ENCODE measurements at regions not wholly inside any gene's neighbourhood (a gene's known extent, or its start where the extent isn't known, plus 50 kb on each side); places are given as distances from the start of the nearest gene placed in this dataset.

- Histone ChIP-seq H3K4me1 (ENCODE audit: control insufficient read depth, insufficient read depth, low read length) (no peaks in the 10 kb centered on the region), H3K27ac (ENCODE audit: insufficient read depth, low read depth, low read length, poor library complexity, severe bottlenecking) (no peak overlapping the region), H3K27me3 (ENCODE audit: control insufficient read depth, insufficient read depth, low read length, poor library complexity, severe bottlenecking) (no peaks in the 10 kb centered on the region), H3K9me3 (ENCODE audit: control insufficient read depth, low read length) (no peaks in the 10 kb centered on the region), H3K36me3 (ENCODE audit: control insufficient read depth, insufficient read depth, low read length) (no peaks in the 10 kb centered on the region), H3K4me3 (ENCODE audit: insufficient read depth, low read depth, low read length) (no peak overlapping the region)
- 93 to 97% methylated on average over 7 of the region's 7 CpGs for WGBS, 2 experiments
Observed at GRCh38 chr2:19669126-19669525, 232.7 kb downstream of the TTC32 start.

- Histone ChIP-seq H3K4me3 (ENCODE audit: insufficient read depth, low read depth, low read length) (no peak overlapping the region), H3K27ac (ENCODE audit: insufficient read depth, low read depth, low read length, poor library complexity, severe bottlenecking) (no peak overlapping the region), H3K27me3 (ENCODE audit: control insufficient read depth, insufficient read depth, low read length, poor library complexity, severe bottlenecking) (no peaks in the 10 kb centered on the region), H3K4me1 (ENCODE audit: control insufficient read depth, insufficient read depth, low read length) (no peaks in the 10 kb centered on the region), H3K9me3 (ENCODE audit: control insufficient read depth, low read length) (no peaks in the 10 kb centered on the region), H3K36me3 (ENCODE audit: control insufficient read depth, insufficient read depth, low read length) (no peaks in the 10 kb centered on the region)
- 90 to 91% methylated on average over 8 of the region's 8 CpGs for WGBS, 2 experiments
Observed at GRCh38 chr2:19667536-19667949, 234.2 kb downstream of the TTC32 start.

GRCh38 chr2:19667085-19667484, 234.7 kb downstream of the TTC32 start:
- Histone ChIP-seq H3K4me3 (ENCODE audit: insufficient read depth, low read depth, low read length) (no peak overlapping the region), H3K36me3 (ENCODE audit: control insufficient read depth, insufficient read depth, low read length) (no peaks in the 10 kb centered on the region), H3K4me1 (ENCODE audit: control insufficient read depth, insufficient read depth, low read length) (no peaks in the 10 kb centered on the region), H3K27ac (ENCODE audit: insufficient read depth, low read depth, low read length, poor library complexity, severe bottlenecking) (no peak overlapping the region), H3K9me3 (ENCODE audit: control insufficient read depth, low read length) (no peaks in the 10 kb centered on the region), H3K27me3 (ENCODE audit: control insufficient read depth, insufficient read depth, low read length, poor library complexity, severe bottlenecking) (no peaks in the 10 kb centered on the region)
- WGBS, 2 experiments: 78 to 95% methylated on average over 3 of the region's 3 CpGs

- no peak overlapping the region for H3K27ac ChIP-seq (ENCODE audit: insufficient read depth, low read depth, low read length, poor library complexity, severe bottlenecking)
- no peaks in the 10 kb centered on the region for H3K36me3 ChIP-seq (ENCODE audit: control insufficient read depth, insufficient read depth, low read length)
- H3K27me3 ChIP-seq (ENCODE audit: control insufficient read depth, insufficient read depth, low read length, poor library complexity, severe bottlenecking): no peaks in the 10 kb centered on the region
- no peaks in the 10 kb centered on the region for H3K4me1 ChIP-seq (ENCODE audit: control insufficient read depth, insufficient read depth, low read length)
- no peaks in the 10 kb centered on the region for H3K9me3 ChIP-seq (ENCODE audit: control insufficient read depth, low read length)
- no peak overlapping the region for H3K4me3 ChIP-seq (ENCODE audit: insufficient read depth, low read depth, low read length)
- 74 to 77% methylated on average over 4 of the region's 4 CpGs for WGBS, 2 experiments
Observed at GRCh38 chr2:19664646-19665045, 237.1 kb downstream of the TTC32 start.

GRCh38 chr2:19659024-19659792, 242.6 kb downstream of the TTC32 start:
- no peak overlapping the region for H3K27ac ChIP-seq (ENCODE audit: insufficient read depth, low read depth, low read length, poor library complexity, severe bottlenecking)
- no peaks in the 10 kb centered on the region for H3K4me1 ChIP-seq (ENCODE audit: control insufficient read depth, insufficient read depth, low read length)
- 86 to 92% methylated on average over 3 of the region's 3 CpGs for WGBS, 2 experiments
- no peaks in the 10 kb centered on the region for H3K36me3 ChIP-seq (ENCODE audit: control insufficient read depth, insufficient read depth, low read length)
- no peaks in the 10 kb centered on the region for H3K9me3 ChIP-seq (ENCODE audit: control insufficient read depth, low read length)
- H3K4me3 ChIP-seq (ENCODE audit: insufficient read depth, low read depth, low read length): no peak overlapping the region
- H3K27me3 ChIP-seq (ENCODE audit: control insufficient read depth, insufficient read depth, low read length, poor library complexity, severe bottlenecking): no peaks in the 10 kb centered on the region

DNA sequence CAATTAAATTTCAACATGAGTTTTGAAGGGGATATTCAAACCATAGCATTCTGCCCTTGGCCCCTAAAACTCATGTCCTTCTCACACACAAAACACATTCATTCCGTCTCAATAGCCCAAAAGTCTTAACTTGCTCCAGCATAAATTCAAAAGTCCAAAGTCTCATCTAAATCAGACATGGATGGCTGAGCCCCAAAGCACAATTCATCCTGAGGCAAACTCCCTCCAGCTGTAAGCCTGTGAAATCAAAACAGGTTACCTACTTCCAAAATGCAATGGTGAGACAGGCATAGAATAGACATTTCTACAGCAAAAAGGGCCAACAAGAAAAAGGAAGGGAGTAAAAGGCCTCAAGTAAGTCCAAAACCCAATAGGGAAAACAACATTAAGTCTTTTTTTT, 245.8 kb downstream of the TTC32 start:
- no peak overlapping the region for H3K4me3 ChIP-seq (ENCODE audit: insufficient read depth, low read depth, low read length)
- H3K36me3 ChIP-seq (ENCODE audit: control insufficient read depth, insufficient read depth, low read length): no peaks in the 10 kb centered on the region
- 89 to 100% methylated on average over 1 of the region's 1 CpG for WGBS, 2 experiments
- peaks cover 14% of the 10 kb centered on the region for H3K4me1 ChIP-seq (ENCODE audit: control insufficient read depth, insufficient read depth, low read length)
- no peaks in the 10 kb centered on the region for H3K9me3 ChIP-seq (ENCODE audit: control insufficient read depth, low read length)
- H3K27ac ChIP-seq (ENCODE audit: insufficient read depth, low read depth, low read length, poor library complexity, severe bottlenecking): no peak overlapping the region
- H3K27me3 ChIP-seq (ENCODE audit: control insufficient read depth, insufficient read depth, low read length, poor library complexity, severe bottlenecking): no peaks in the 10 kb centered on the region

GRCh38 chr2:19654310-19655090, 247.3 kb downstream of the TTC32 start:
- WGBS, 2 experiments: 94 to 95% methylated on average over 9 of the region's 9 CpGs

GRCh38 chr2:19653509-19653908, 248.3 kb downstream of the TTC32 start:
- 86 to 88% methylated on average over 10 of the region's 10 CpGs for WGBS, 2 experiments
- no peak overlapping the region for H3K27ac ChIP-seq (ENCODE audit: insufficient read depth, low read depth, low read length, poor library complexity, severe bottlenecking)
- no peaks in the 10 kb centered on the region for H3K27me3 ChIP-seq (ENCODE audit: control insufficient read depth, insufficient read depth, low read length, poor library complexity, severe bottlenecking)
- H3K36me3 ChIP-seq (ENCODE audit: control insufficient read depth, insufficient read depth, low read length): no peaks in the 10 kb centered on the region
- H3K4me3 ChIP-seq (ENCODE audit: insufficient read depth, low read depth, low read length): no peak overlapping the region
- H3K9me3 ChIP-seq (ENCODE audit: control insufficient read depth, low read length): no peaks in the 10 kb centered on the region
- H3K4me1 ChIP-seq (ENCODE audit: control insufficient read depth, insufficient read depth, low read length): peaks cover 14% of the 10 kb centered on the region

More at GRCh38 chr2:19654310-19655090, 247.3 kb downstream of the TTC32 start:
- Histone ChIP-seq H3K27me3 (ENCODE audit: control insufficient read depth, insufficient read depth, low read length, poor library complexity, severe bottlenecking) (no peaks in the 10 kb centered on the region), H3K36me3 (ENCODE audit: control insufficient read depth, insufficient read depth, low read length) (no peaks in the 10 kb centered on the region), H3K27ac (ENCODE audit: insufficient read depth, low read depth, low read length, poor library complexity, severe bottlenecking) (no peak overlapping the region), H3K4me1 (ENCODE audit: control insufficient read depth, insufficient read depth, low read length) (peaks cover 14% of the 10 kb centered on the region), H3K4me3 (ENCODE audit: insufficient read depth, low read depth, low read length) (no peak overlapping the region), H3K9me3 (ENCODE audit: control insufficient read depth, low read length) (no peaks in the 10 kb centered on the region)

GRCh38 chr2:19652811-19653210, 249.0 kb downstream of the TTC32 start:
- Histone ChIP-seq H3K27ac (ENCODE audit: insufficient read depth, low read depth, low read length, poor library complexity, severe bottlenecking) (no peak overlapping the region), H3K9me3 (ENCODE audit: control insufficient read depth, low read length) (no peaks in the 10 kb centered on the region), H3K36me3 (ENCODE audit: control insufficient read depth, insufficient read depth, low read length) (no peaks in the 10 kb centered on the region), H3K27me3 (ENCODE audit: control insufficient read depth, insufficient read depth, low read length, poor library complexity, severe bottlenecking) (no peaks in the 10 kb centered on the region), H3K4me3 (ENCODE audit: insufficient read depth, low read depth, low read length) (no peak overlapping the region), H3K4me1 (ENCODE audit: control insufficient read depth, insufficient read depth, low read length) (peaks cover 14% of the 10 kb centered on the region)
- 46 to 61% methylated on average over 1 of the region's 1 CpG for WGBS, 2 experiments

DNA sequence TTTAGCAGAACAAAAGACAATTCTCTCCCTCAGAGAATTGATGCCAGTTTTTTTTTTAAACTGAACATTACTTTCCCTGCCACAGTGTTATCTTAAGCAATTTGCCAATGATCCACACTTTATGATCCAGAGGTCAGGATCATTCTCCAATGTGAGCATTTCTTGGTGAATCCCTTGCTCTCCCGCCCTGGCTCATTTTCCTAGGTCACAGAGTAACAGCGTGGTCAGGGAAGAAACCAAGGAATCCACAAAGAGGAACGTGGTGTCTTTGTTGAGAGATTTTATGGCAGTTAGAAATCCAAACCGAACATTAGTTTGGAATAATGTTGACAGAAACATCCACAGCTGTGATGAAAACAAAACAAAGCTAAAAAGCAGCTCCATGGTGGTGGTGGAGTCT, 250.3 kb downstream of the TTC32 start:
- no peak overlapping the region for H3K4me3 ChIP-seq (ENCODE audit: insufficient read depth, low read depth, low read length)
- H3K27me3 ChIP-seq (ENCODE audit: control insufficient read depth, insufficient read depth, low read length, poor library complexity, severe bottlenecking): no peaks in the 10 kb centered on the region
- 89 to 93% methylated on average over 4 of the region's 4 CpGs for WGBS, 2 experiments
- peaks cover 14% of the 10 kb centered on the region for H3K4me1 ChIP-seq (ENCODE audit: control insufficient read depth, insufficient read depth, low read length)
- no peaks in the 10 kb centered on the region for H3K9me3 ChIP-seq (ENCODE audit: control insufficient read depth, low read length)
- H3K36me3 ChIP-seq (ENCODE audit: control insufficient read depth, insufficient read depth, low read length): no peaks in the 10 kb centered on the region
- H3K27ac ChIP-seq (ENCODE audit: insufficient read depth, low read depth, low read length, poor library complexity, severe bottlenecking): no peak overlapping the region
